ENCODE measurements at regions not wholly inside any gene's neighbourhood (a gene's known extent, or its start where the extent isn't known, plus 50 kb on each side); places are given as distances from the start of the nearest gene placed in this dataset.

DNA sequence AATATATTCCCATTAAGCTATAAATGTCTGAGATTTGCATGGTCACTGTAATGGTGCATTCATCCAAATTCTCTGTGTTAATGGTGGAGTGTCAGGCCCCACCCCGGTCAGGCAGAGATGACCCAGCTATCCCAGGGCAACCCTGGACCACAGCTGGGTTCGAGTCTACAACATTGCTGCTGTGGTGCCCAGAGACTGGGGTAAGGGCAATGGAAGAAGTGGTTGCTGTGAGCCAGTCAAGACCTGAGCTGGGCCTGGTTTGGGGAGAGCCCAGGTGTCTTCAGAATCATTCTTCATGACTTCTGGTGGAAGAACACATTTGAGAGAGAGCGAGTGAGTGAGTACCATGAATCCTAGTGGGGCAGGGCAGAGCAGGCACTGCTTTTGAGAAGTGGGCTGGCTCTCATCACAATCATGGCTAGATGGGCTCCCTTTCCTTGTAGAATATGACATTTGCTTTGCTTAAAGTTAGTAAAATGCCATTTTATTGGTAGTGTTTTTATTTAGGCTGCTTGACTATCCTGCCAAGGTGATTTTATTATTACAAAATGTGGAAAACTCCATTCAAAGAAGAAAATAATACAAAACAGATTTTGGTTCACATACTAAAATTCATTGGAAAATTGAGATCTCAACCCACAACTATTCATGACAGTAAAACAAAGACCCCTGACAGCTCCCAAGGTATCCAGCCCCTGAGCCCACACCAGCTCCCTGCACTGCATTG lies 125.8 kb upstream of the SLC25A48 start:
- Histone ChIP-seq H3K27ac (no peak overlapping the region), H3K27me3 (replicated peaks in 1 of 7) (peaks cover 0 to 33% (median 0%) of the 10 kb centered on the region in 7 donors), H3K9me3 (no peaks in the 10 kb centered on the region), H3K4me1 (no peaks in the 10 kb centered on the region), H3K36me3 (no peaks in the 10 kb centered on the region), H3K4me3 (no peak overlapping the region)
- intact Hi-C loops (cut with DNase I; ENCODE audit: low total_unique reads): no loop called here
- WGBS, 5 donors: 71 to 93% (median 86%) methylated on average over 3 of the region's 3 CpGs
- no peak for DNase-seq
- TF ChIP-seq POLR2AphosphoS5 (IDR thresholded peaks at IDR 0.05): no peak
- TF ChIP-seq, protein P1, sequence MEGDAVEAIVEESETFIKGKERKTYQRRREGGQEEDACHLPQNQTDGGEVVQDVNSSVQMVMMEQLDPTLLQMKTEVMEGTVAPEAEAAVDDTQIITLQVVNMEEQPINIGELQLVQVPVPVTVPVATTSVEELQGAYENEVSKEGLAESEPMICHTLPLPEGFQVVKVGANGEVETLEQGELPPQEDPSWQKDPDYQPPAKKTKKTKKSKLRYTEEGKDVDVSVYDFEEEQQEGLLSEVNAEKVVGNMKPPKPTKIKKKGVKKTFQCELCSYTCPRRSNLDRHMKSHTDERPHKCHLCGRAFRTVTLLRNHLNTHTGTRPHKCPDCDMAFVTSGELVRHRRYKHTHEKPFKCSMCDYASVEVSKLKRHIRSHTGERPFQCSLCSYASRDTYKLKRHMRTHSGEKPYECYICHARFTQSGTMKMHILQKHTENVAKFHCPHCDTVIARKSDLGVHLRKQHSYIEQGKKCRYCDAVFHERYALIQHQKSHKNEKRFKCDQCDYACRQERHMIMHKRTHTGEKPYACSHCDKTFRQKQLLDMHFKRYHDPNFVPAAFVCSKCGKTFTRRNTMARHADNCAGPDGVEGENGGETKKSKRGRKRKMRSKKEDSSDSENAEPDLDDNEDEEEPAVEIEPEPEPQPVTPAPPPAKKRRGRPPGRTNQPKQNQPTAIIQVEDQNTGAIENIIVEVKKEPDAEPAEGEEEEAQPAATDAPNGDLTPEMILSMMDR (IDR thresholded peaks at IDR 0.05 in 8 of 11, conservative IDR thresholded peaks at IDR 0.05 in 3 of 11): no peak
- no peak for TF ChIP-seq POLR2A (IDR thresholded peaks at IDR 0.05)

DNA sequence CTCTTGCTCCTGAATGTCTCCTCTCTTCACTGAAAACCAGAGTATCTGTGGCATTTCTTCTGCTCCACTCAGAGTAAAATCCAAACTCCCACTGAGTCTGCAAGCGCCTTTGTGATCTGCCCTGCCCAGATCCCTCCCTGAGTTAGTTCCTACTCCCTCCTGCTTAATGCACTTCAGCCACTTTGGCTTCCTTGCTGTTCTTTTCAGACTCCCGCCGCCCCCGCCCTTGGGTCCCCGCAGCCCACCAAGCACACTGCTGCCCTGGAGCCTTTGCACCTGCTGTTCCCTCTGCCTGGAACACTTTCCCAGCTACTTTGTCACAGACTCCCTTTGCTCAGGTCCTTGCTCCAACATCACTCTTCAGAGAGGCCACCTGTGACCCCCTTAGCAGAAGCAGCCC lies 127.2 kb upstream of the SLC25A48 start:
- H3K27ac ChIP-seq: no peak overlapping the region
- no peak for TF ChIP-seq POLR2AphosphoS5 (IDR thresholded peaks at IDR 0.05)
- TF ChIP-seq POLR2A (IDR thresholded peaks at IDR 0.05): no peak
- TF ChIP-seq, protein P1 (IDR thresholded peaks at IDR 0.05 in 8 of 11, conservative IDR thresholded peaks at IDR 0.05 in 3 of 11): no peak
- DNase-seq: no peak
- no peak overlapping the region for H3K4me3 ChIP-seq
- H3K36me3 ChIP-seq: no peaks in the 10 kb centered on the region
- intact Hi-C loops (cut with DNase I; ENCODE audit: low total_unique reads): no loop called here
- H3K4me1 ChIP-seq: no peaks in the 10 kb centered on the region
- peaks cover 0 to 20% (median 0%) of the 10 kb centered on the region in 7 donors for H3K27me3 ChIP-seq (replicated peaks in 1 of 7)
- WGBS, 5 donors: 88 to 94% (median 90%) methylated on average over 5 of the region's 5 CpGs
- H3K9me3 ChIP-seq: no peaks in the 10 kb centered on the region

DNA sequence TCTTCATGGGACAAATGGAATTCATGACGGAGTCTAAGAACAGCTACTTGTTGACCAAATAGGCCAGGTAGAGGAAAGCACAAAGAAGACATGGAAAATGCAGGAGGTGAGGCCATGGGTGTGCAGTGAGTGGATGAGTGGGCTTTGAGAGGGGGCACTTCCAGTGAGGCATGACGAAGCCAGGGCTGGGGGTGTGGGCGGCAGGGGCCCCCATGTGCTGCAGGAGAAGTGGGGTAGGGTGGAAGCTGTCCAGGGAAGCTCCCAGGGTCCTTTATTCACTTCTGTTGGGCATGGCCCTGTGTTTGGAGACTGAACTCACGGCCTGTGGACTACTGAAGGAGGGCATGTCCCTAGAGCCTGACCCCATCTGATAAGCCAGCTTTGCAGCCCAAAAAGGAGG lies 127.6 kb upstream of the SLC25A48 start:
- Histone ChIP-seq H3K27ac (no peak overlapping the region), H3K9me3 (no peaks in the 10 kb centered on the region), H3K4me3 (no peak overlapping the region), H3K4me1 (no peaks in the 10 kb centered on the region), H3K36me3 (no peaks in the 10 kb centered on the region), H3K27me3 (replicated peaks in 1 of 7) (peaks cover 0 to 18% (median 0%) of the 10 kb centered on the region in 7 donors)
- DNase-seq: no peak
- TF ChIP-seq POLR2AphosphoS5 (IDR thresholded peaks at IDR 0.05) (no peak), POLR2A (IDR thresholded peaks at IDR 0.05) (no peak)
- TF ChIP-seq, protein P1 (IDR thresholded peaks at IDR 0.05 in 8 of 11, conservative IDR thresholded peaks at IDR 0.05 in 3 of 11): no peak
- WGBS, 5 donors: 77 to 85% (median 85%) methylated on average over 4 of the region's 4 CpGs
- intact Hi-C loops (cut with DNase I; ENCODE audit: low total_unique reads): no loop called here

DNA sequence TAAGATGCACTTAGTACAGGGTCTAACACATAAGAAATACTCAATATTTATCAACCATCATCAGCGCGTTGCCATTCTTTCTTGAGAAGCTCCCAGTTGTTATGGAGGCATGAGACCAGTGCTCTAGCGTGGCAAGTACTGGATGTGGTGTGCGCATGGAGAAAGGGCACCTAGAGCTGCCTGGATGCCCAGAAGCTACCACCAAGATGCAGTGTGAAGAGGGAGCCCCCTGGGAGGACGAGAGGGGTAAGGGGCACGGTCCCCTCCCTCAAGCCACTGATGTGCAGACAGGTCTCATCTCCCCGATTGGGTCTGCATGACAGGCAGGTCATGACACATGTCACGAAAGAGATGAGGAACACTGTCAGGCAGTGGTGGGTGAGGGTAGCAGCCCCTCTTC lies 127.7 kb upstream of the CXCL14 start:
- Histone ChIP-seq H3K4me3 (no peak overlapping the region), H3K36me3 (no peaks in the 10 kb centered on the region), H3K27ac (no peak overlapping the region), H3K9me3 (no peaks in the 10 kb centered on the region), H3K4me1 (no peaks in the 10 kb centered on the region), H3K27me3 (replicated peaks in 1 of 7) (peaks cover 0 to 15% (median 0%) of the 10 kb centered on the region in 7 donors)
- intact Hi-C loops (cut with DNase I; ENCODE audit: low total_unique reads): no loop called here
- TF ChIP-seq POLR2AphosphoS5 (IDR thresholded peaks at IDR 0.05) (no peak), POLR2A (IDR thresholded peaks at IDR 0.05) (no peak)
- TF ChIP-seq, protein P1 (IDR thresholded peaks at IDR 0.05 in 8 of 11, conservative IDR thresholded peaks at IDR 0.05 in 3 of 11): no peak
- 87 to 91% (median 90%) methylated on average over 8 of the region's 8 CpGs for WGBS, 5 donors
- DNase-seq: no peak
